Astrocyte of the cerebellum (primary cell): ENCODE measurements at regions not wholly inside any gene's neighbourhood (a gene's known extent, or its start where the extent isn't known, plus 50 kb on each side); places are given as distances from the start of the nearest gene placed in this dataset.

Experiments
- DNase-seq: peaks from one replicate; pipeline ENCODE4 v3.0.0-alpha.2; 2011; ENCODE audit warnings: low read depth
- H3K4me3 ChIP-seq: 2 replicates; pipeline ENCODE4 v1.5.1; 2011; ENCODE audit warnings: mild to moderate bottlenecking, low read depth, low read length, moderate library complexity
- in situ Hi-C: cut with HindIII; loops from 2 replicates; pipeline ENCODE4 v1.10.0; 2017; ENCODE audit warnings: low sequenced_read_pairs
- TF ChIP-seq, protein P1 (sequence below): IDR thresholded peaks from 2 replicates; pipeline ENCODE4 v1.5.1; 2012; ENCODE audit warnings: low read length, low read depth, moderate library complexity, mild to moderate bottlenecking; ENCODE audit errors: missing control alignments

DNA sequence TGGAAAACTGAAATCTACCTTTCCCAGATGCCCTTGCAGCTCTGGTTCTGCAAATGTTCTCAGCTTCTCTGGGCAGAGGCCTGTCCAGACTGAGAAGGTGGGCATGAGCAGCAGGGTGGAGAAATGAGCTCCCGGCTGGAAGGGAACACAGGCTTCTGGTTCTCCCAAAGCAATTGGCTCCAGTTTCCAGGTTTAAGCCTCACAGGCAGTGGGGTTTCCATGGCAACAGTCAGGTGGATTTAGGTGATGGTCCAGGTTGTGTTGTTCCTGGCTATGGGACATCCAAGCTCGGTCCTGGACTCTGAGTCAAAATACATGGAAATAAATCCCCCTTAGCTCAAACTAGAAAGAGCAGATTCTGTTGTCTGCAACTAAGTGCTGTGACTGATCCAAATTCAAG lies 94.6 kb upstream of the IQSEC1 start:
- in situ Hi-C loops = no loop called here
- TF ChIP-seq, protein P1, sequence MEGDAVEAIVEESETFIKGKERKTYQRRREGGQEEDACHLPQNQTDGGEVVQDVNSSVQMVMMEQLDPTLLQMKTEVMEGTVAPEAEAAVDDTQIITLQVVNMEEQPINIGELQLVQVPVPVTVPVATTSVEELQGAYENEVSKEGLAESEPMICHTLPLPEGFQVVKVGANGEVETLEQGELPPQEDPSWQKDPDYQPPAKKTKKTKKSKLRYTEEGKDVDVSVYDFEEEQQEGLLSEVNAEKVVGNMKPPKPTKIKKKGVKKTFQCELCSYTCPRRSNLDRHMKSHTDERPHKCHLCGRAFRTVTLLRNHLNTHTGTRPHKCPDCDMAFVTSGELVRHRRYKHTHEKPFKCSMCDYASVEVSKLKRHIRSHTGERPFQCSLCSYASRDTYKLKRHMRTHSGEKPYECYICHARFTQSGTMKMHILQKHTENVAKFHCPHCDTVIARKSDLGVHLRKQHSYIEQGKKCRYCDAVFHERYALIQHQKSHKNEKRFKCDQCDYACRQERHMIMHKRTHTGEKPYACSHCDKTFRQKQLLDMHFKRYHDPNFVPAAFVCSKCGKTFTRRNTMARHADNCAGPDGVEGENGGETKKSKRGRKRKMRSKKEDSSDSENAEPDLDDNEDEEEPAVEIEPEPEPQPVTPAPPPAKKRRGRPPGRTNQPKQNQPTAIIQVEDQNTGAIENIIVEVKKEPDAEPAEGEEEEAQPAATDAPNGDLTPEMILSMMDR = no peak
- DNase-seq = no peak
- H3K4me3 ChIP-seq = no peak overlapping the region

DNA sequence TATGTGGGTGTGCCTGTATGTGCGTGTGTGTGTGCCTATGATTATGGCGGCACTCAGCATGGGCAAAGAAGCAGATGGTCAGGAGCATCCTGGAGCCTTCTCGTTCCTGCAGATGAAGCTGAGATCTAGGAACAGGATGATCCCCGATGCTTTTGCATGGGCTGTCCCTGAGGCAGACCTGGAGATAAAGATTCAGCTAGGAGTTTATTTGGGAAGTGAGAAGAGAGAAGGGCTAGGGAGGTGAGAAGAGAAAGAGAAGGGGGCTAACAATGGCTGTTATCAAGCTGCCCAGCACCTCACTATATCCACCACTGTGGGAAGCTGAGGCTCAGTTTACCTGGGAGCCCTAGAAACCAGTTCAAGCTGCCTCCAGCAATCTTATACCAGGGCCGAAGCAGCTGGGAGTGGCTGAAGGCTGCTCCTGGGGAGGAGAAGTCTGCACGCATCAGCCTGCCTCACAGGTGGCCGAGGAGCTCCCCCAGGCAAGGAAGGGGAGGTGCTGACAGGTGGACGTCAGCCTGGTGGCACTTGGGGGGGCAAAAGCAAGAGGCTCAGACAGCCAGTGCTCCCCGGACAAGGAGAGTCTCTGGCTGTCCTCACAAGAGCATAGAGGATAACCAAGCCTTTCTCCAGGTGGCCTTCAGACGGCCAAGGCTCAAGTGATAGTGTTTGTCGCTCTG lies 94.0 kb upstream of the IQSEC1 start:
- TF ChIP-seq, protein P1 = no peak
- H3K4me3 ChIP-seq = no peak overlapping the region
- DNase-seq = no peak
- in situ Hi-C loops = no loop called here

DNA sequence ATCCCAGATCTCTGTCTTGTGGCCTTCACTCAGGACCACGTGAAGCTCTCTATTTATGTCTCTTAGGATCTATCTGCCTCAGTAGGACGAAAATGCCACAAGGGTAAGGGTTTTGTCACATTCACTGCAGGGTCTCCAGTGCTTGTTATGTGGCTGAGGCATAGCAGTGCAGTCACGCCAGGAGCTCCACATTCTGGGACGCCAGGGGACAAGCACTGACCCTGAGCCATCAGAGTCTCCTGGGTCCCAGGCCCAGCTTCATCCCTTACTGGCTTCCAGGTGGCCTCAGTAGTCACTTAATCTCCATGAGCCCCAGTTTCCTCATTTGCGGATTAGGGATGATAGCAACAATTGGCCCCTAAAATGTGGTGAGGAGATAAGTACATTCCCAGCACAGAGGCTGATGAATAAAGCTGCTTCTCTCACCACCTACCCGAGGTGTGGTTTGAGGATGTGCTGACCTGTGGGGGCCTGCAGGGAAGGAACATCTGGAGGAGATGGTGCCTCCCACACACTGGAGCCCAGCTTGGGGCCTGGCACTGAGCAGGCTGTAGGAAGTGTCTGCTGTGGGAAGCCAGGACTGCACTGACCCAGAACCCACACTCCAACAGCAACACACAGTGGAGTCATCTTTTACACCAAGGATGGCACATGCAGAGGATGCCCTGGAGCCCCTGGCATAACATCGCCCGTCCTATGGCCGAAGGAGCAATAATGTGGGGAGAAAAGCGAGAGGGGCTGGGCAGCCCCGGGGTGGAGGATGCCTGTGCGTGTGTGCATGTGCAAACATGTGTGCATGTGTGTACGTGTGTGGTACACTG lies 93.2 kb upstream of the IQSEC1 start:
- H3K4me3 ChIP-seq = no peak overlapping the region
- no peak for DNase-seq
- TF ChIP-seq, protein P1 = no peak
- in situ Hi-C loops = no loop called here

DNA sequence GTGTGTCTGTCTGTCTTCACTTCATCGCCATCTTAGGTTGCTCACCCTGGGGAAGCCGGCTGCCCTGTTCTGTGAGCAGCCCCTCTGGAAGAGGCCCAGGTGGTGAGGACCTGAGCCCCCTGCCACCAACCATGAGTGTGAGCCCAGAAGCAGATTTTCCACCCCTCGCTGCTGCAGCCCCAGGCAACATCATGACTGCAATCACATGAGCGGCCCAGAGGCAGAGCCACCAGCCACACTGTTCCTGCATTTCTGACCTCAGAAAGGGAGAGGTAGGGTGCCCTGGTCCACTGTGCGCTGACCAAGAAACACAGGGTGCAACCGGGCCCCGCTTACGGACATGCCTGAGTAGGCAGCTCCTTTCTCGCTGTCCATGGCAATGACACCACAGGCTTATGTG lies 92.3 kb upstream of the IQSEC1 start:
- no peak for DNase-seq
- H3K4me3 ChIP-seq = no peak overlapping the region
- TF ChIP-seq, protein P1 = no peak
- in situ Hi-C loops = no loop called here

DNA sequence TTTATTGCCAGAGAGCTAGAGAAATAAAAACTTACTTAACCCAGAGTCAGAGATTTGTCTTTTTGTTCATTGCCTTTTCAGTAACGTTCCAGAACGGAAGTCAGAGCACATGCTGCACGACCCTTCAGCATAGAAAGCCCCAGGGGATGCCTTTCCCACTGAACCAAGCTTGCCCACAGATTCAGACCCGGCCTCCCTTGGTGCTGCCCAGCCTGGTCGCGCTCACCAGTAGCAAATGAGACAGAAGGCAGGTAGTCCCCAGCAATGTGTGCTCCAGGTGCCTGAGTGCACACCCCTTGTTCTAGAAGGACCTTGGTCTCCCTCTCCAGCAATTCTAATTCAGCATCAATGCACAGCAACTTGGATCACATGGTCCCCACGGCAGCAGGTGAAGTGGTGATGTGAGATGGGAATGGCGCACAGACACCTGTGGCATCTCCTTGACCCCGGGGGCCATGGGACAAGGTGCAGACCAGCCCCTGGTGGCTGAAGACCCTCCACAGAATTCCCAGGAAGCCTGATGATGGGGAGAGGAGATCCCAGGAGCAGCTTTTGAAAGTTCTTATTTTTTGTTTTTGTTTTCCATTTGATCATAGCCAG lies 91.8 kb upstream of the IQSEC1 start:
- no peak overlapping the region for H3K4me3 ChIP-seq
- in situ Hi-C loops = no loop called here
- TF ChIP-seq, protein P1 = no peak
- no peak for DNase-seq

DNA sequence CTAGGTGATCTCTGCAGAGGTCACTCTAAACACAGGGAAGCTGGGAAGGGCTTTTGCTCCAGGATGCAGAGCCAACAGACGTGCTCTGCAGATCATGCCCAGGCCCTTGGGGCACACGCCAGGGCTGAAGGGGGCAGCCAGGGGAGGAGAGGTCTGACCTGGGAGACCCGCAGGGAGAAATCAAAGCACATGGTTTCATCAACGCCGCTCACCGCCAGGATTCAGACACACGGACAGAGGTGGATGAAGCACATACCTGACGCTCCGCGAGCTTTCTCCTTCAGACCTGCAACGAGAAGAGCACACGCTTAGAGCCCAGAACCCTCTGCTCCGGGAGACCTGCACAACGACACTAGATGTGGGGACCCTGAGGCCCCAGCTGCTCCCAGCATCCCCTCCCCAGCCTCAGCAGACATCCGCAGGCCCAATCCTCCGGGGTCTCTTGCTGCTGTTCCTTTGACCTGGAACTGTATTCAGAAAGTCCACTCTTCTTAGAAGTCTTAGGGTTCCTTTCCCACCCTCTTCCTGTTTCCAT lies 90.7 kb upstream of the IQSEC1 start:
- in situ Hi-C loops = no loop called here
- no peak for DNase-seq
- TF ChIP-seq, protein P1 = no peak

More for the DNA sequence above, 90.7 kb upstream of the IQSEC1 start:
- H3K4me3 ChIP-seq = no peak overlapping the region
